Stimulated activated CD4-positive, alpha-beta T cell treated with anti-CD3 and anti-CD28 coated beads, Interleukin-4, amount 100 ng/mL, for 48 hours (primary cell): ENCODE measurements at regions not wholly inside any gene's neighbourhood (a gene's known extent, or its start where the extent isn't known, plus 50 kb on each side); places are given as distances from the start of the nearest gene placed in this dataset.
"Not testable (repeated sequence)": the region's sequence is repeated elsewhere in the genome, so short reads cannot be mapped to it uniquely, and the experiment has no call there.

Experiments
- DNase-seq, 2 donors: peaks; one replicate each; pipeline ENCODE4 v3.0.0-alpha.2; 2020; ENCODE audit warnings: low read depth in 2 of 2

- DNase-seq: no peak
Measured at GRCh38 chr16:47858333-47858982, 297.3 kb downstream of the ABCC12 start.

GRCh38 chr16:47855431-47855830, 300.4 kb downstream of the ABCC12 start:
- DNase-seq: no peak

- no peak for DNase-seq
Measured at GRCh38 chr16:47854737-47855136, 301.1 kb downstream of the ABCC12 start.

GRCh38 chr16:47852991-47853390, 302.8 kb downstream of the ABCC12 start:
- no peak for DNase-seq

GRCh38 chr16:47851146-47851545, 304.6 kb downstream of the ABCC12 start:
- no peak for DNase-seq

GRCh38 chr16:47849736-47850135, 306.1 kb downstream of the ABCC12 start:
- no peak for DNase-seq

GRCh38 chr16:47848421-47849109, 307.2 kb downstream of the ABCC12 start:
- DNase-seq: no peak

GRCh38 chr16:47847220-47847970, 308.4 kb downstream of the ABCC12 start:
- no peak for DNase-seq

- DNase-seq: no peak
Measured at GRCh38 chr16:47834485-47835024, 321.2 kb downstream of the ABCC12 start.

- no peak for DNase-seq
Measured at GRCh38 chr16:47833771-47834170, 322.0 kb downstream of the ABCC12 start.

- DNase-seq: no peak
Measured at GRCh38 chr16:47829850-47830600, 325.8 kb downstream of the ABCC12 start.

- DNase-seq: no peak
Measured at GRCh38 chr16:47826070-47826469, 329.7 kb downstream of the ABCC12 start.

GRCh38 chr16:47817048-47817447, 338.7 kb downstream of the ABCC12 start:
- DNase-seq: no peak

- DNase-seq: no peak
Measured at GRCh38 chr16:47816511-47816910, 339.3 kb downstream of the ABCC12 start.

- no peak for DNase-seq
Measured at GRCh38 chr16:47815655-47816054, 340.1 kb downstream of the ABCC12 start.

- not testable (repeated sequence) for DNase-seq
Measured at GRCh38 chr16:47811758-47812157, 344.0 kb downstream of the ABCC12 start.

- DNase-seq: no peak
Measured at GRCh38 chr16:47806309-47806847, 345.2 kb downstream of the PHKB start.

- no peak for DNase-seq
Measured at GRCh38 chr16:47787696-47788095, 326.6 kb downstream of the PHKB start.

GRCh38 chr16:47781673-47782072, 320.5 kb downstream of the PHKB start:
- DNase-seq: no peak

- no peak for DNase-seq
Measured at GRCh38 chr16:47780213-47780875, 319.2 kb downstream of the PHKB start.
